ENCODE measurements at regions not wholly inside any gene's neighbourhood (a gene's known extent, or its start where the extent isn't known, plus 50 kb on each side); places are given as distances from the start of the nearest gene placed in this dataset.

DNA sequence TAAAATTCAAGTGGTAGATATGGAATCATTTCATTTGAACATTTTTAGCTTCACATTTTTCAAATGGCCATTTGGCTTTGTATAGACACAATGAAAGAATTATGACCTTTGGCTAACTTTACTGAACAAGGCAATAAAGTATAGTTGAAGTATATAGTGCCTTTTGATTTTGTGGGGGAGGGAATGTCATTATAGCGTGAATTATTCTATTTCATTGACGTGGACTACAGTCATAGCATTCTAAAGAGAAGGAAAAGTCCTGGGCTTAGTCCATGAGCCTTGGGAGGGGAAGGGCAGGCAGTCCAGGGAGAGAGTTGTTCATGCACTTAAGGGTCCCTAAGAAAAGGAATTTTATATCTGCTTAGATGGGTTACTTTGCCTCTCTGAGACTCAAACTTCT, 181.4 kb upstream of the GPR26 start:
- intact Hi-C loops (cut with micrococcal nuclease) = no loop called here
- H2AFZ ChIP-seq (ENCODE audit: low read depth, low read length) = no peak overlapping the region
- no peak overlapping the region for H3K27ac ChIP-seq (ENCODE audit: extremely low read depth, low read depth, low read length)
- no peak overlapping the region for H3K9ac ChIP-seq (ENCODE audit: insufficient read depth in 1 of 2, low read depth in 2 of 2, low read length in 2 of 2)
- H3K4me3 ChIP-seq = no peak overlapping the region
- H4K20me1 ChIP-seq (replicated peaks; ENCODE audit: control insufficient read depth, insufficient read depth, low read length) = no peaks in the 10 kb centered on the region
- no peak overlapping the region for H3K4me2 ChIP-seq (ENCODE audit: insufficient read depth, low read length)
- H3K36me3 ChIP-seq (ENCODE audit: control insufficient read depth, insufficient read depth, low read length) = no peaks in the 10 kb centered on the region
- BruUV-seq (replicated peaks) = no TSS peak
- peaks cover 0 to 5% of the 10 kb centered on the region in 2 experiments; a peak in 2 of 5 replicates for H3K27me3 ChIP-seq (ENCODE audit: control insufficient read depth in 2 of 2, insufficient read depth in 2 of 2, low read length in 2 of 2)
- in situ Hi-C loops (cut with MboI) = no loop called here
- ATAC-seq (no peak), FAIRE-seq (no peak), DNase-seq (ENCODE audit: extremely low read depth in 1 of 4, low spot score in 3 of 4) (no peak)
- H3K79me2 ChIP-seq (ENCODE audit: control insufficient read depth, insufficient read depth, low read length) = no peaks in the 10 kb centered on the region
- H3K9me1 ChIP-seq (ENCODE audit: control insufficient read depth, insufficient read depth, low read length) = no peaks in the 10 kb centered on the region
- no peaks in the 10 kb centered on the region for H3K4me1 ChIP-seq (replicated peaks in 1 of 2; ENCODE audit: control insufficient read depth in 2 of 2, insufficient read depth in 2 of 2, low read length in 2 of 2)
- 0% methylated on average over 2 of the region's 2 CpGs for WGBS (ENCODE audit: insufficient coverage, low coverage, missing lambda C conversion rate)
- no peaks in the 10 kb centered on the region for H3K9me3 ChIP-seq (replicated peaks; ENCODE audit: control insufficient read depth, insufficient read depth, low read depth, low read length)
- TF ChIP-seq MXI1 (IDR thresholded peaks at IDR 0.05; ENCODE audit: low read depth, low read length) (no peak), FOSL1 (tag; conservative IDR thresholded peaks at IDR 0.05) (no peak), CTCFL (IDR thresholded peaks at IDR 0.05; ENCODE audit: borderline replicate concordance, insufficient read depth, low read depth, low read length, poor library complexity, severe bottlenecking) (no peak), ARID2 (IDR thresholded peaks at IDR 0.05) (no peak), NUFIP1 (IDR thresholded peaks at IDR 0.05; ENCODE audit: partially characterized antibody) (no peak), PCBP2 (IDR thresholded peaks at IDR 0.05; ENCODE audit: low read depth, low read length, poor library complexity, severe bottlenecking) (no peak)
- ChIA-PET CTCF (ENCODE audit: low intra/inter-chr PET ratio) (no interaction called here), POLR2A (no interaction called here)
